T-helper 1 cell treated with Interleukin-12 subunit alpha and Interleukin-12 subunit beta and Interleukin-4 antibody, amounts not matched to agents 30 μg/mL and 1 μg/mL, for 36 hours (primary cell): ENCODE measurements at regions not wholly inside any gene's neighbourhood (a gene's known extent, or its start where the extent isn't known, plus 50 kb on each side); places are given as distances from the start of the nearest gene placed in this dataset.

ENCODE experiments used
- H3K27ac Mint-ChIP-seq: one replicate; pipeline ENCODE4 v1.8.0; 2021; ENCODE audit warnings: mild to moderate bottlenecking, mixed read lengths
- H3K27me3 Mint-ChIP-seq: one replicate; pipeline ENCODE4 v1.8.0; 2021; ENCODE audit warnings: low read depth, mixed read lengths
- H3K36me3 Mint-ChIP-seq: one replicate; pipeline ENCODE4 v1.8.0; 2021; ENCODE audit warnings: low read depth, mixed read lengths
- H3K4me1 Mint-ChIP-seq: one replicate; pipeline ENCODE4 v1.8.0; 2021; ENCODE audit warnings: low read depth, mixed read lengths
- H3K4me3 Mint-ChIP-seq: one replicate; pipeline ENCODE4 v1.8.0; 2021; ENCODE audit warnings: mild to moderate bottlenecking, moderate library complexity, mixed read lengths
- H3K9me3 Mint-ChIP-seq: one replicate; pipeline ENCODE4 v1.8.0; 2021; ENCODE audit warnings: mixed read lengths

DNA sequence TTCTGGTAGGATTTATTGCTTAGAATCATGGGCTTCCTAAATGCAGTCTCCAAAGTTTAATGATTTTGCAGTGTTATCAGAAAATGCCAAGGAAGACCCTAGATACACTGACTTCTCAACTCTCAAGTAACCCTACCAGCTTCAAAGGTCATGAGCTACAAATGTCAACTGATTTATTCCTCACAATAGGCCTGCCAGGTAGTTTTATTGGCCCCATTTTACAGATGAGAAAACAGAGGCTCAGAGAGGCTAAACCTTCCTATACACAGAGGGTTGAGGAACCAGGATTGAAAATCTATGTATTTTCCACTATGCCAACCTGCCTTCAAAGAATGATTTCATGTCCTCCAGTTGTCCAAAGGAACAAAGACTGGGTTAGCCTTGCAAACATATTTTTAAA, 384.4 kb upstream of the POU3F1 start:
- no peak overlapping the region for H3K27ac Mint-ChIP-seq
- peaks cover 13% of the 10 kb centered on the region for H3K27me3 Mint-ChIP-seq
- H3K4me1 Mint-ChIP-seq: no peaks in the 10 kb centered on the region
- no peak overlapping the region for H3K4me3 Mint-ChIP-seq
- no peaks in the 10 kb centered on the region for H3K36me3 Mint-ChIP-seq
- no peaks in the 10 kb centered on the region for H3K9me3 Mint-ChIP-seq

DNA sequence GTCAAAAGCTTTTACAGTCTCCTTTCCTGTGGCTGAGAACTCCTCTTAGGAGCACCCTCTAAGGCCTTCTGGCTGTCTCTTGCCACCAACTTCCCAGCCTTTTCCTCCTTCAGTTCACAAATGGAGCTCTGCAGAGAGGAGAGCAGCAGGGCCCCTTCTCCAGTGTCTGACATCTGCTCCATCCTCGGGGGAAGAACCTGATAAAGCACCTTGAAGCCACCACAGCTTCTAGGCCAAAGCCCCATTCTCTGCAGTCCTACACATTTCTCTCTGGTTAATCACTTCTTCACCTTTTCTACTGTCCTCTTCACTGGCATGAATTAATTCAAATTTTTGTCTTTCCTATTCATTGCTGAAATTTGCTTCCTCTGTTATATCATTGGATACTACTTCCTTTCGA, 378.1 kb upstream of the POU3F1 start:
- no peaks in the 10 kb centered on the region for H3K36me3 Mint-ChIP-seq
- no peaks in the 10 kb centered on the region for H3K9me3 Mint-ChIP-seq
- H3K27ac Mint-ChIP-seq: no peak overlapping the region
- no peak overlapping the region for H3K4me3 Mint-ChIP-seq
- H3K4me1 Mint-ChIP-seq: no peaks in the 10 kb centered on the region
- peaks cover 17% of the 10 kb centered on the region for H3K27me3 Mint-ChIP-seq

DNA sequence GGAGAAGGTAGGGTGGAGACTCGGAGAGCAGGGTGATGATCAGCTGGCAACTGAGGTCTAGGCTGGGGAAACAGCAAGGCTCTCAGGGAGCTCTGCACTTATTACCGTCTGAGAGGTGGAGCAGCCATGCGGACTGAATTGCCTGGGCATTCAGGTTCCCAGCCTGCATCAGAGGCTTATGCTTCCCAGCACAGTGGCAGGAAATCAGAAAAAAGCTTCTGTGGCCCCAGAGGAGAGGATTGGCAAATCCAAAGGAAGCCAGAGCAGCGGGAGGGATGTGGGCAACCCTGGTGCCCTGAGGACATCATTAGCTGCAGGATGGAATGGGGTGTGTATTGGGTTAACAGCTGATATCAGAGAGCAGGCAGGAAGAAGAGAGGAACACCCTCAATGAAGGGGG, 374.1 kb upstream of the POU3F1 start:
- no peak overlapping the region for H3K4me3 Mint-ChIP-seq
- H3K36me3 Mint-ChIP-seq: no peaks in the 10 kb centered on the region
- H3K9me3 Mint-ChIP-seq: no peaks in the 10 kb centered on the region
- peaks cover 5% of the 10 kb centered on the region for H3K27me3 Mint-ChIP-seq
- H3K4me1 Mint-ChIP-seq: no peaks in the 10 kb centered on the region
- H3K27ac Mint-ChIP-seq: no peak overlapping the region

DNA sequence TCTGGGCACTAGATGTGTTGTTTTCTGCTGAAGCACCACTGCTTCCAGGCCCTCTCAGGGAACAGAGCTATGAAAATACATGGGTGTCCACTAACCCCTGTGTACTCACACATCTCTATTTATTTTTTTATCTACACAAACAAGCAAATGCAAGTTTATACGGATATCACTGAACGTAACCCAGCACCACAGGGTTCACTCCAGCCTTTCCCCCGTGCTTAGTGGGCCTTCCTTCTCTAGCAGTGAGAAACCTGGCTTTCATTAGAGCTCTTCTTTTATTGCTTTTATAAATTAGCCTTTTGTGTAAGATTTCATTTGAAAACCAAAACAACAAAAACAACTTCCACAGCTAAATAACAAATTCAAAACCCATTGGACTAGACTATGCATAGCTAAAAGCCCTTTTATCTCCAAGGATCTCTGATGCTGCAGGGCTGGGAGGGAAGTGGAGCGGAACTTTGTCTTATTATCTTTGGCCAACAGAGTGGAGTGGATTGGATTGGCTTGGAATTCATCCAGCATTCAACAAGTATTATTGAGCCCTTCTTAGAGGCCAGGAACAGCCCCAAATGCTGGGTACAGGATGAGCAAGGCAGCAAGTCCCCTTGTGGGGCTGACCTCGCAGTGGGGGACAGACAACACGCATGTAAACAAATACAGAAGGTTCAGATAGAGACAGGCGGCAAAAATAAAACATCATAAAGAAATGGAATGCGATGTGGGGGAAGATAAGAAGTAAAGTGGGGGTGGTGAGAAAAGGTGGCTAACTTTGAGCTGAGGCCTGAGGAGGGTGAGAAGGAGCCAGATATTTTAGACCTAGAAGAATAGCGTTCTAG, 371.8 kb upstream of the POU3F1 start:
- Mint-ChIP-seq H3K9me3 (no peaks in the 10 kb centered on the region), H3K4me1 (no peaks in the 10 kb centered on the region), H3K27me3 (peaks cover 4% of the 10 kb centered on the region), H3K4me3 (no peak overlapping the region), H3K27ac (no peak overlapping the region), H3K36me3 (no peaks in the 10 kb centered on the region)

DNA sequence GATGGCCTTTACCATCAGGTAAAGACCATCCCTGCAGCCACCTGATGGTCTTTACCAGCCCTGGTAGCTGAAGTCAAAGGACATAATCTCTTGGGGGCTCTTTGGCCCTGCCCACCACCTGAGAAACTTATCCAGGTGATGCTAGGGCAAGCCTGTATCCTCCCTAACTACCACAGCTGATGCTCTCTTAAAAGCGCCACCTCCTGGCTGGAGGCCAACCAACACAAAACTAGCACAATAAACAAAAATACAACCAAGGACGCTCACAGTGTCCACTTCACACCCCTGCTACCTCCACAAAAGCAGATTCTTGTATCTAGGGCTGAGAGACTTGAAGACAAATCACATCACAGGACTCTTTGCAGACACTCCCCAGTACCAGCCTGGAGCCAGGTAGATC, 357.1 kb upstream of the POU3F1 start:
- Mint-ChIP-seq H3K36me3 (no peaks in the 10 kb centered on the region), H3K4me1 (no peaks in the 10 kb centered on the region), H3K9me3 (no peaks in the 10 kb centered on the region), H3K27ac (no peak overlapping the region), H3K4me3 (no peak overlapping the region), H3K27me3 (peaks cover 4% of the 10 kb centered on the region)

DNA sequence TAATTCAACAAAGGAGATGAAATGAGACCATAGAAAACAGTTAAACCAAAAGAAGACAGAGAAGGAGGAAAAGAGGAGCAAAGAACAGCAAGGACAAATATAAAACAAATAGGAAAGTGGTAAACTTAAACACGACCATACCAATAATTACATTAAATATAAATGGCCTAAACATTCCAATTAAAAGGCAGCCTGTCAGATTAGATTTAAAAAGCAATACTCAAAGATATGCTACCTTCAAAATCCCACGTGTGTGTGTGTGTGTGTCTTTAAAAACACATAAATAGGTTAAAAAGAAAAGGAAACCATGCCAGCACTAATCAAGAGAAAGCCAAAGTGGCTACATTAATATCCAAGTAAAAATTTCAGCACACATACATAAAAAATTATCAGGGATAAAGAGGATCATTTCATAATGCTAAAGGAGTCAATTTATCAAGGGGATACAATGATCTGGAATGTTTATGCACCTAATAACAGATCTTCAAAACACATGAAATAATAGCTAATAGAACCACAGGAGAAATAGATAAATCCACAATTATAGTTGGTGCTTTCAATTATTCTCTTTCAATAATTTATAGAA, 355.7 kb upstream of the POU3F1 start:
- H3K36me3 Mint-ChIP-seq: no peaks in the 10 kb centered on the region
- no peaks in the 10 kb centered on the region for H3K4me1 Mint-ChIP-seq
- no peaks in the 10 kb centered on the region for H3K9me3 Mint-ChIP-seq
- H3K27ac Mint-ChIP-seq: no peak overlapping the region
- H3K27me3 Mint-ChIP-seq: peaks cover 7% of the 10 kb centered on the region
- H3K4me3 Mint-ChIP-seq: no peak overlapping the region

DNA sequence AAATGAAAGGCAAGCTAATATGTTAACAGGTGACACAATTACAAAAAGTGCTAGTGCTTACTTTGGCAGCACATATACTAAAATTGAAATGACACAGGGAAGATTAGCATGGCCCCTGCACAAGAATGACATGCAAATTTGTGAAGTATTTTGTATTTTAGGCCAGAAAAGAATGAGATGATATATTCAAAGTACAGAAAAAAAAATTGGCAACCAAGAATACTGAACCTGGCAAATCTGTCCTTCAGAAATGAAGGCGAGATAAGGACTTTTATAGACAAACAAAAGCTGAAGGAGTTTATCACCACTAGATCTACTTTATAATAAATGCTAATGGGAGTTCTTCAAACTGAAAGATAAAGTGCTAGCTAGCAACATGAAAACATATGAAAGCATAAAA, 350.0 kb upstream of the POU3F1 start:
- Mint-ChIP-seq H3K27me3 (peaks cover 24% of the 10 kb centered on the region), H3K36me3 (no peaks in the 10 kb centered on the region), H3K4me3 (no peak overlapping the region), H3K4me1 (no peaks in the 10 kb centered on the region), H3K9me3 (peaks cover 4% of the 10 kb centered on the region), H3K27ac (no peak overlapping the region)

DNA sequence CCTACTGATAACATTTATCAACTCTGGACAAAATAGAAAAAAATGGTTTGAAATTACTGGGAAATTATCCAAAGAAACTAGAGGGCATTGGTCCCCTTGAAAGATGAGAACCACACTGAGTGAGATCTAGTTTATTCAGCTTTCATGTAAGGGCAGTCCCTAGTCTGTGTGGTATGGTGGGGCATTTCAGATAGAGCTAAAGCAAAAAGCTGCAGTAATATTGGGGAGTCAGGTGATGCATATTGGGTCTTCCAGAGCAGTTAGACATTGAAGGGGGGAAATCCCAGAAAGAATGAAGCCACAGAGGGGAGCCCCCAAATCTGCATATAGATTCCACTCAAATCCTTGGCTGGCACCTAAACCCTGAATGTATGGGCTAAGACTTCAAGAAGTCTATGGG, 347.7 kb upstream of the POU3F1 start:
- Mint-ChIP-seq H3K4me3 (no peak overlapping the region), H3K4me1 (no peaks in the 10 kb centered on the region), H3K27me3 (peaks cover 27% of the 10 kb centered on the region), H3K27ac (no peak overlapping the region), H3K9me3 (peaks cover 4% of the 10 kb centered on the region), H3K36me3 (no peaks in the 10 kb centered on the region)

DNA sequence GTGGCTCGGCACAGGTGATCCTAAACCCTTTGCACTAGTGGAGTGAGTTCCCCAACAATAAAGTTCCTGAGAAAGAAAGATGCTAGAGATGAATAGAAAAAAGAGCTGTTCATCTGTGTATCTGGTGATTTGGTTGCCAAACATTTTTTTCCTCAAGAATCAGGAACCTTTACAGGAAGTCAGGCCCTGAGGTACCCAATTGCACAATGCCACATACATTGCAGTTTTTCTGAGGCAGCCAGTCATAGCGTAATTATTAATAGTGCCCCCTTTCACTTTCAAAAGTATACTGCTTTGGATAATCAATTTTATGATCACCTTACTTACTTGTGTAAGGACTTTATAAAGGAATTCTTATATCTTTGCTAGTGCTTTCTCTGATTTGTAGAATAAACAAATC, 346.3 kb upstream of the POU3F1 start:
- no peak overlapping the region for H3K4me3 Mint-ChIP-seq
- H3K27ac Mint-ChIP-seq: no peak overlapping the region
- H3K4me1 Mint-ChIP-seq: no peaks in the 10 kb centered on the region
- no peaks in the 10 kb centered on the region for H3K36me3 Mint-ChIP-seq
- peaks cover 4% of the 10 kb centered on the region for H3K9me3 Mint-ChIP-seq
- H3K27me3 Mint-ChIP-seq: peaks cover 22% of the 10 kb centered on the region

DNA sequence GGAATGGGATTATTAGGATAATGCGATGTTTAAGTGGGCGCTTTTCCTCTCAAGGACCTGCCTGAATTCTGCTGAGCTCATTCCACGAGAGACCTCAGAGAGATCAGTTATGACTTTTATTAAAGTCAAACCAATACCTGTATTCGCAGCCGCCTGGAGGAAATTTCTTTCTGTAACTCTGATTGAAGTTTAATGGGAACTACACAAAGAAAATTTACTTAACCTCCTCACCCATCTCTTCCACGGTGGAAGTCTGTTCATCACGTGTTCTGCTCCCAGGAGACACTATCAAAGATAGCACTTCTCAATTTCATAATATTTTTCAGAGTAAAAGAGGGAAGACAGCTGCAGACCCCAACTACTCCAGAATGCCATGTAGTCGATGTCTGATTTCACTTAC, 334.7 kb upstream of the POU3F1 start:
- Mint-ChIP-seq H3K4me1 (no peaks in the 10 kb centered on the region), H3K27ac (no peak overlapping the region), H3K27me3 (peaks cover 3% of the 10 kb centered on the region)

DNA sequence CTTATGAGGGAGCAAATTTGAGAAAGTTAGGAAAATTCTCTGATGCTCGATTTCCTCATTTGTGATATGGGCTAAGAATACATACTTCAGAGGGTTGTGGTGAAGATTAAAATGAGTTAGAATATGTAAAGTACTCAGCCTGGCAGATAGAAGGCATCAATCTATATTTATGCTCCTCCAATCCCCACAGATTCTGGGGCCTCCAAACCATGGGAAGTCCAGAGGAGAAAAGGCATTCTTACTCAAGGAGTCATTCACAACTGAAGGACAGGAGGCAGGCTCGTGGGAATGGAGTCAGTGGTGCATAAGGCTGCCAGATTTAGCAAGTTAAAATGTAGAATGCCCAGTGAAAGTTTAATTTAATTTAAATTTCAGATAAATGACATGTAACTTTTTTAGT, 330.0 kb upstream of the POU3F1 start:
- Mint-ChIP-seq H3K4me3 (no peak overlapping the region), H3K4me1 (no peaks in the 10 kb centered on the region), H3K27me3 (no peaks in the 10 kb centered on the region), H3K36me3 (no peaks in the 10 kb centered on the region), H3K27ac (no peak overlapping the region), H3K9me3 (no peaks in the 10 kb centered on the region)

More for the DNA sequence above, 334.7 kb upstream of the POU3F1 start:
- Mint-ChIP-seq H3K9me3 (no peaks in the 10 kb centered on the region), H3K36me3 (no peaks in the 10 kb centered on the region), H3K4me3 (no peak overlapping the region)

DNA sequence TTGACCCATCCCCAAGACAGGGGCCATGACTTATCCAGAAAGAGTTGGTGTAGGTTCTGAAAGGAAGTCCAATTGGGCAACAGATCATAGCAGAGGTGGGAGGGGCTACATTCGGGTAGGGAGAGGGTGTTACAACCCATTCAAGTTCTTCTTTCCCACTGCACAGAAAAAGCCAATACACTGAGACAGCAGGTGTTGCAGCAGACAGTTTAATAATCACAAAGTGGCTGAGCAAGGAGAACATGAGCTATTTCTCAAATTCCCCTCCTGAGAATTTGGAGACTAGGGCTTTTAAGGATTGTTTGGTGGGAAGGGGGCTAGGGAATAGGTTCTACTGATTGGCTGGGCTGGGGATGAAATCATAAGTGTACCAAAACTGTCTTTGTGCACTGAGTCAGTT, 328.4 kb upstream of the POU3F1 start:
- no peak overlapping the region for H3K27ac Mint-ChIP-seq
- no peak overlapping the region for H3K4me3 Mint-ChIP-seq
- no peaks in the 10 kb centered on the region for H3K9me3 Mint-ChIP-seq
- H3K27me3 Mint-ChIP-seq: no peaks in the 10 kb centered on the region
- H3K4me1 Mint-ChIP-seq: no peaks in the 10 kb centered on the region
- no peaks in the 10 kb centered on the region for H3K36me3 Mint-ChIP-seq

DNA sequence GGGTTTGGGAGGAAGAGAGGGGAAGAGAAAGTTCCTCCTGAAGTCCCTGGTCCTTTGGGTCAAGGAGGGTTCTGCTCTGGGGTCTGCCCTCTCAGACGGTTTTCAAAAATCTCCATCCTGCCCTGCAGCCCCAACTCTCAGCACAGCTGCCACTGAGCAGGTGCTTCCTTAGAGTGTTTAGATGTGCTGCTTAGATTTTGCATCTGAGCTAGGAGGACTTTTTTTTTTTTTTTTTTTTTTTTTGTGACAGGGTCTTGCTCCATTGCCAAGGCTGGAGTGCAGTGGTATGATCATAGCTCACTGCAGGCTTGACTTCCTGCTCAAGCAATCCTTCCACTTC, 324.9 kb upstream of the POU3F1 start:
- Mint-ChIP-seq H3K36me3 (no peaks in the 10 kb centered on the region), H3K27me3 (peaks cover 14% of the 10 kb centered on the region), H3K4me1 (no peaks in the 10 kb centered on the region), H3K9me3 (no peaks in the 10 kb centered on the region), H3K27ac (no peak overlapping the region), H3K4me3 (no peak overlapping the region)

DNA sequence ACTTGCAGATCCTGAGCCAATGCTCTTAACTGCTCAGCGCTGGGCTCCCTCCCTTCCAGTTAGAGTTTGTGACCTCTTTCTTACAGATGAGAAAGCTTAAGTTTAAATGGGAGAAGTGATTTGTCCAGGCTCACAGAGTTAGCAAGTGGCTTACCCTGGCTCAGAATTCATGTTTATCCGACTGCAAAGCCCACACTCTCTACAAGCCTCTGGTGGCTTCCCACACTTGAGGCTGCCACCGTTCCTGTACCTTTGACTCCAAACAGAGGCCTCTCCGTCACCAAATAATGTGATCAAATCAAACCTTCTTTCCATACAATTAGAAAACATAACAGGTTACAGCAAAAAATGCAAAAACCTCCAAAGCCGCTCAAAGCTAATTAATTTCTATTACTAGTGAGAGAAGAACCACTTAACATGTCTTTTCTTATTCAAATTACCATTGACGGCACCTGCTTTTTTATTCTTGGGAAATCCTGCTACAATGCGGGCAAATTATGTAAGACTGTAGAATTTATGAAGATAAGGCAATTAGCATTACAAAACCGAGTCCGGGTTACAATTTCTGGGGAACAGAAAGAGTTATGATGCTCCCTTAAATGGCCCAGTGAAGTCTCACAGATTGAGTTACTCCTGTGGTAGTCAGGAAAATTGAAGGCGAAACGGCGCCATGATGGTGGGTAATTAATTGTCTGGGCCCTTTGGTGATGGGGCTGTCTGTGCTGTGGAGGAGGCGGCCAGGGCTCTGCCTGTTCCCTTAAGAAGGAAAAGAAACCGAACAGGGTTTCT, 324.3 kb upstream of the POU3F1 start:
- Mint-ChIP-seq H3K4me1 (no peaks in the 10 kb centered on the region), H3K9me3 (no peaks in the 10 kb centered on the region), H3K4me3 (no peak overlapping the region), H3K27me3 (peaks cover 14% of the 10 kb centered on the region), H3K27ac (no peak overlapping the region), H3K36me3 (no peaks in the 10 kb centered on the region)

DNA sequence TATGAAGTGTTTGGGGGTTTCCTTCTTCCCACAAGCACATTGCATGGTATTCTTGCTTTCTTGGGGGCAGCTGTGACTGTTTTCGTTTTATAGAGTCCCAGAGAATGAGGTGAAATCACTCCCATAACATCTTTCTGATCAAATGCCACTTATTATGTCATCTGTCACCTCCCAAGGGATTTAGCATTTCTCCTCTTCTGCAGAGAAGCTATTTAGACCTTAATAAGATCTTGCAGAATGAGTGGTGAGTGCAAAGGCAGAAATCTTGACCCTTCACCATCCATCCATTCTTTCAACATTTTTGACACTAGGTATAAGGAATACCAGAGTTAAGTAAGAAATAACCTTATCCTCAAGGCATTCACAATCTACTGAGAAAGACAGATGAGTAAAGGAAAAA, 318.6 kb upstream of the POU3F1 start:
- Mint-ChIP-seq H3K9me3 (no peaks in the 10 kb centered on the region), H3K4me1 (no peaks in the 10 kb centered on the region), H3K27me3 (peaks cover 14% of the 10 kb centered on the region), H3K27ac (no peak overlapping the region), H3K4me3 (no peak overlapping the region), H3K36me3 (no peaks in the 10 kb centered on the region)
